ENCODE measurements at regions not wholly inside any gene's neighbourhood (a gene's known extent, or its start where the extent isn't known, plus 50 kb on each side); places are given as distances from the start of the nearest gene placed in this dataset.

DNA sequence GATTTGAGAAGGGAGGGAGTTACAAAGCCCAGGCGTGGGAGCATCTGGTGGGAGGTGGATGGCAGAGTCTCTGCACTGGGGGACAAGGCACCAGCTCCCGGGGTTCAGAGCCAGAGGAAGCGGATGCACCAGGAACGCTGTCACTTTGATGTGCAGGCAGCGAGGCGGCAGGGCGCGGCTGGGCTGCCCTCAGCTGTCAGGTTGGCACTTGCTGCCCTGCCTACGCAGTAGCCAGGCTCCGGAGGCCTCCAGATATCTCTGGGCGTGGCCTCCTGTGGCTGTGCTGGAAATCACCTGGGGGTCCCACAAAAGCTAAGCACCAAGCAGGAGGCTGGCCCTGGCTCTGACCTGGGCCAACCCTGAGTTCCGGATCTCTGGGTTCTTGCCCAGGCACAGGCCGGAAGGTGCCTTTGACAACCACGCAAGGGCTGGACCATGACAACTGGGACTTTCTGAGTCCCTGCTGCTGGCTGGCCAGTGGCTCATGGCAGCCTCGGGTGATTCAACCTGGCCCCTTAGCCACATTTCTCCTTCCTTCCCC is 62.1 kb upstream of the MAP1LC3B2 start:
- no peak for ATAC-seq
- no peaks in the 10 kb centered on the region for H4K20me1 ChIP-seq (ENCODE audit: insufficient read depth, low read length)
- in situ Hi-C loops (cut with HindIII; ENCODE audit: extremely low pct_ligation_motif_present, low pct_unique_long_range_greater_than_20kb) (no loop called here), intact Hi-C loops (cut with micrococcal nuclease; ENCODE audit: unreplicated experiment) (no loop called here)
- no peak overlapping the region for H3K4me3 ChIP-seq (replicated peaks in 1 of 3; ENCODE audit: insufficient read depth in 1 of 3, low read depth in 2 of 3, low read length in 3 of 3)
- H3K36me3 ChIP-seq (replicated peaks in 1 of 2; ENCODE audit: control insufficient read depth in 1 of 2, insufficient read depth in 2 of 2, low read length in 2 of 2) = no peaks in the 10 kb centered on the region
- H2AFZ ChIP-seq (ENCODE audit: low read length) = no peak overlapping the region
- no peak overlapping the region for H3K27ac ChIP-seq (ENCODE audit: extremely low read length, insufficient read depth, low read length)
- TF ChIP-seq ZNF180 (CRISPR knock-in tag; IDR thresholded peaks at IDR 0.05; ENCODE audit: borderline replicate concordance, low read depth) = no peak
- TF ChIP-seq ZNF282 (IDR thresholded peaks at IDR 0.05; ENCODE audit: partially characterized antibody) = no peak
- TF ChIP-seq KLF13 (CRISPR knock-in tag; IDR thresholded peaks at IDR 0.05) = no peak
- no peak for TF ChIP-seq SAP130 (CRISPR knock-in tag; IDR thresholded peaks at IDR 0.05; ENCODE audit: low read depth)
- no peak for TF ChIP-seq ZNF326 (CRISPR knock-in tag; IDR thresholded peaks at IDR 0.05; ENCODE audit: borderline replicate concordance)
- no peak for TF ChIP-seq ZMYM2 (CRISPR knock-in tag; IDR thresholded peaks at IDR 0.05)
- TF ChIP-seq, protein P1, sequence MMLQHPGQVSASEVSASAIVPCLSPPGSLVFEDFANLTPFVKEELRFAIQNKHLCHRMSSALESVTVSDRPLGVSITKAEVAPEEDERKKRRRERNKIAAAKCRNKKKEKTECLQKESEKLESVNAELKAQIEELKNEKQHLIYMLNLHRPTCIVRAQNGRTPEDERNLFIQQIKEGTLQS (CRISPR knock-in tag; IDR thresholded peaks at IDR 0.05) = no peak
- no peak for TF ChIP-seq ZFP41 (CRISPR knock-in tag; IDR thresholded peaks at IDR 0.05; ENCODE audit: borderline replicate concordance)
- TF ChIP-seq NCOA2 (CRISPR knock-in tag; IDR thresholded peaks at IDR 0.05) = no peak
- TF ChIP-seq CREM (IDR thresholded peaks at IDR 0.05) = no peak
- no peak for TF ChIP-seq CREM (CRISPR knock-in tag; IDR thresholded peaks at IDR 0.05)
- TF ChIP-seq ASH2L (IDR thresholded peaks at IDR 0.05; ENCODE audit: insufficient read length, low read depth, low read length) = no peak
- no peak for TF ChIP-seq NR3C1 (CRISPR knock-in tag; IDR thresholded peaks at IDR 0.05)
- no peak for TF ChIP-seq ZNF816 (CRISPR knock-in tag; IDR thresholded peaks at IDR 0.05; ENCODE audit: borderline replicate concordance)
- no peak for TF ChIP-seq ZNF546 (CRISPR knock-in tag; conservative IDR thresholded peaks at IDR 0.05)
- no peak for TF ChIP-seq THAP11 (CRISPR knock-in tag; IDR thresholded peaks at IDR 0.05)
- no peak for TF ChIP-seq ZNF746 (CRISPR knock-in tag; IDR thresholded peaks at IDR 0.05)
- TF ChIP-seq, protein P2, sequence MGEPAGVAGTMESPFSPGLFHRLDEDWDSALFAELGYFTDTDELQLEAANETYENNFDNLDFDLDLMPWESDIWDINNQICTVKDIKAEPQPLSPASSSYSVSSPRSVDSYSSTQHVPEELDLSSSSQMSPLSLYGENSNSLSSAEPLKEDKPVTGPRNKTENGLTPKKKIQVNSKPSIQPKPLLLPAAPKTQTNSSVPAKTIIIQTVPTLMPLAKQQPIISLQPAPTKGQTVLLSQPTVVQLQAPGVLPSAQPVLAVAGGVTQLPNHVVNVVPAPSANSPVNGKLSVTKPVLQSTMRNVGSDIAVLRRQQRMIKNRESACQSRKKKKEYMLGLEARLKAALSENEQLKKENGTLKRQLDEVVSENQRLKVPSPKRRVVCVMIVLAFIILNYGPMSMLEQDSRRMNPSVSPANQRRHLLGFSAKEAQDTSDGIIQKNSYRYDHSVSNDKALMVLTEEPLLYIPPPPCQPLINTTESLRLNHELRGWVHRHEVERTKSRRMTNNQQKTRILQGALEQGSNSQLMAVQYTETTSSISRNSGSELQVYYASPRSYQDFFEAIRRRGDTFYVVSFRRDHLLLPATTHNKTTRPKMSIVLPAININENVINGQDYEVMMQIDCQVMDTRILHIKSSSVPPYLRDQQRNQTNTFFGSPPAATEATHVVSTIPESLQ (CRISPR knock-in tag; conservative IDR thresholded peaks at IDR 0.05) = no peak
- no peak for TF ChIP-seq POLR2A (IDR thresholded peaks at IDR 0.05; ENCODE audit: insufficient read depth in 1 of 2, low read depth in 2 of 2, low read length in 2 of 2)
- no peaks in the 10 kb centered on the region; the same call in 1 of the 2 replicates for H3K4me1 ChIP-seq (ENCODE audit: insufficient read depth, low read length)
- no peak for FAIRE-seq
- H3K4me2 ChIP-seq (ENCODE audit: low read depth, low read length) = no peak overlapping the region
- no peaks in the 10 kb centered on the region for H3K79me2 ChIP-seq (ENCODE audit: insufficient read depth, low read length)
- 48% methylated on average over 5 of the region's 15 CpGs for WGBS (ENCODE audit: low lambda C conversion rate)
- BruUV-seq (replicated peaks) = no TSS peak
- DNase-seq (ENCODE audit: low spot score) = no peak
- CTCF ChIA-PET (ENCODE audit: low intra/inter-chr PET ratio, low total read pairs) = no interaction called here
- H3K9me3 ChIP-seq (ENCODE audit: low read length) = no peaks in the 10 kb centered on the region
- POLR2A ChIA-PET = no interaction called here
- peaks cover 0 to 3% of the 10 kb centered on the region in 2 experiments; a peak in 2 of 5 replicates for H3K27me3 ChIP-seq (ENCODE audit: control insufficient read depth in 1 of 2, insufficient read depth in 2 of 2, low read length in 2 of 2)
- no peak overlapping the region for H3K9ac ChIP-seq (ENCODE audit: insufficient read depth, low read depth, low read length)
